HG03439 (cell line): ENCODE measurements at regions not wholly inside any gene's neighbourhood (a gene's known extent, or its start where the extent isn't known, plus 50 kb on each side); places are given as distances from the start of the nearest gene placed in this dataset.
"Not testable (repeated sequence)": the region's sequence is repeated elsewhere in the genome, so short reads cannot be mapped to it uniquely, and the experiment has no call there.

ENCODE experiments used
- ATAC-seq: cut with Tn5 transposase; IDR thresholded peaks from one replicate; pipeline ENCODE4 v1.9.1; 2021; ENCODE audit warnings: mild to moderate bottlenecking, moderate library complexity; ENCODE audit not compliant: unreplicated experiment

DNA sequence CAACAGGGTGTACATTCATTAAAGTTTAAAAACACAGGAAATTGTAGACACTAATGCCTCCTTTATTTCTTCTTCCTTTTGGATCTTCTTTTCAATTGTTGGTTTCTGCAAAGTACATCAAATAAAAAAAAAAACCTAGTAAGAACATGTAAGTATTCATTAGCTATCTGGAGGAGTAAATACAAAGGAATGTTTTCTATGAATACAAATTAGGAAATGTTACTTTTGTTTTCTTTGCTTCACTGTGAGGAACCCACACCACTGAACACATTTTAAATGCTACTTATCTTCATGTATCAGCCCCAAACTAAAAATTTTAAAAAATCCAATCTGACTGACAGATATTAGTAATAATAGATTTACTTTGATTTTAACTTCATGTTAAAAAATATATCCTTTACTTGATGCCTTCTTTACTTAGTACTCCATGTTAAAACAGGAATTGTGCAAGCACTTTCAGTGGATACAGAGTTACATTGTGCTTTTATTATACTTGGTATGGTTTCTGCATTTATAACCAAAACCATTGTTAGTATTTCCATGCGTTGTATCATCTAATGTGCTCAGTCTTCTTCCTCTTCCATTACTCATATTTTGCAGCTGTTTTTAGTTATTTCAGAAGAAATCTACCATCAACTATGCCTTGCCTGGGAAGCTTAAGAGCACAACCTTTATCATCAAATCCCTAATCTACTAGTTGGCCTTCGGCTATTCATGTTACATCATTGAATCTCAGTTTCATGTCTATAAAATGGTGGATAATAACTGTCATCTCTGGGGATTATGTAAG is 236.9 kb upstream of the DPYD start:
- ATAC-seq = no peak

DNA sequence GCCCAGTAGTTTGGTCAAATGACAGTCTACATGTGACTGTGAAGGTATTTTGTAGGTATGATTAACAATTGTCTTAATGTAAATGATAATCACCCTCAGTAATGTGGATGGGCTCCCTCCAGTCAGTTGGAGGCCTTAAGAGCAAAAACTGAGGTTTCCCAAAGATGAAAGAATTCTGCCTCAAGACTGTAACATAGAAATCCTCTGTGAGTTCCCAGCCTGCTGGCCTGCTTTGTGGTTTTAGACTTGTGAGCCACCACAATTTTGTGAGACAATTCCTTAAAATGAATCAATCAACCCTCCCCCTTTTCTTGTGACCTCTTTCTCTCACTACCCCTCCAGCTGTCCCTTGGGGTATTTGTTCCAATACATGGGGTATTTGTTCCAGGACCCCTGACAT is 226.4 kb upstream of the DPYD start:
- ATAC-seq = no peak

DNA sequence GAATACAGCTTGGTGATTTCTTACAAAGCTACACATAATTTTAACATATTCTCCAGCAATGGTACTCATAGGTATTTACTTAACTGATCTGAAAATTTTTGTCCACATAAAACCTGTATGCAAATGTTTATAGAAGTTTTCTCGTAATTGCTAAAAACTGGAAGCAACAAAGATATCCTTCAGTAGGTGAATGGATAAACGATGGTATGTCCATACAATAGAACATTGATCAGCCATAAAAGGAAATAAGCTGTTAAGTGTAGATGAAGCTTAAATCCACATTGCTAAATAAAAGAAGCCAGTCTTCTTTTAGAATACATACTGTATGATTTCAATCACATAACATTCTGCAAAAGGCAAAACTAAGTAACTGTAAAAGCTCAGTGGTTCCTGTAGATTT is 224.8 kb upstream of the DPYD start:
- ATAC-seq = no peak

GRCh38 chr1:98143403-98143802 is 222.6 kb upstream of the DPYD start:
- no peak for ATAC-seq

GRCh38 chr1:98133131-98133530 is 212.3 kb upstream of the DPYD start:
- ATAC-seq = no peak

- ATAC-seq = no peak
These were observed 209.6 kb upstream of the DPYD start for GRCh38 chr1:98130408-98130807.

DNA sequence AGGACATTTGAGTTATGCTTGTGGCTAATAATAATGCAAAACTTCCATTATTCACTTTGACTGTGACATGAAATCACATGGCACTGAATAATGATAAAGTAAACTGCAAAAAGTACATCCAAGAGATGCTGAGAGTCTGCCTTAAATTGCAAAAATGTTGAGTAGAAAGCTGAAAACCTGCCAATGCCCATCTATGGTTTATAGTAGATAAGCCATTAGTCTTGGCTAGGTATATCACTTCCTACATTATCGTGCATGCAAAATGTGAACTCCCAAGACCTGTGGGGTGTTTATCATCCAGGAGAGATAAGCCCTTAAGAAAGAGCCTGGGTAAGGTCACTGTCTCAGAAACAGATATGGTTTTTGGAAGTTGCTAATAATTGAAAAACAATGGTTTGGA is 208.7 kb upstream of the DPYD start:
- ATAC-seq = no peak

DNA sequence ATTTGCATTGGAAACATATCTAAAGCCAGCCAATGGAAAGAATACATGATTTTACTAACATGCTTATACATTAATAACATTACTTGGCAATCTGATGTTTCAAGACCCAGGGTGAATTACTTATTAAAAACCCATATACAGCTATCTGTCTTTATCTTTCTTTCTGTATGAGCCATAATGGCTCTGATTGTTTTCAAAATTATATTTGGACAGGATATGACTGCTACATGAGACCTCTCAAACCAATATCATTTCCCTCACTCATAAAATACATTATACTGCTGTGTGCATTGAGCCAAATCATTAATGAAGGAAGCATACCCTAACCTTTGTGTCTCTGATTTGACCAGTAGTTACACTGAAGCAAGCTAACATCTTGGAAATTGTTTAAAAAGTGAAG is 205.9 kb upstream of the DPYD start:
- no peak for ATAC-seq

DNA sequence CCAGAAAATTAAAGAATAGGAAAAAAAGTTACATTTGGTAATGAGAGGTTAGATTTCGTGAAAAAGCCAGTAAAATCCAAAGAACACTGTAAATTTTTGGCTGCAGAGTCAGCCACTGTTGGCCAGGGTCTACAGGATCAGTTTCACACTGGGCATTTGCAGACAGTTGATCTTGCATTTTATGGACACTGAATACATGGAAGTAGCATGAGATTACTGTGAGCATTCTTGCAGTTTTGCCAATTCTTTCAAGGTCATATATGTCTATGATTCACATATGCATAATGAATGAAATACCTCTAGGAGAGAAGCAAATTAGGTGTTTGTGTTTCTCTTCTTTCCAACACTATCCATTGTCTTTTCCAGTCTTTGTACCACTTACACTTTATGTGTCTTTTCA is 200.8 kb upstream of the DPYD start:
- no peak for ATAC-seq

- no peak for ATAC-seq
These were observed 199.0 kb upstream of the DPYD start for GRCh38 chr1:98119796-98120195.

GRCh38 chr1:98113811-98114210 is 193.0 kb upstream of the DPYD start:
- ATAC-seq = no peak

DNA sequence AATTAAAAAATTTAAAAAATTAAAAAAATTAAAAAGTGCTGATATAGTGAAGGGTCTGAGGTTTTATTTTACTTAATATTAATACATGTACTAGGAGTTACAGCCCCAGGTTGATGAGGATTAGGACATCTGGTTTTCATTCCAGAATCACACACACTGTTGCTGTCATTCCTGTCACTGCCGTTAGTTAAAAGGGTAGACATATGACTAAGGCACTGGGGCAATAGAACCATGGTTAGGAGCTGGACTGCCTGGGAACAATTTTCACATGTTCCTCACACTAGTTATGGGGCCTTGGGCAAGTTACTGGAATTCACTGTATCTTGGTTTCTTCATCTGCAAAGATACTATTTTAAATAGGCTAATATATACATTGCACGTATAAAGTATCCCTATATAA is 191.8 kb upstream of the DPYD start:
- ATAC-seq = no peak

DNA sequence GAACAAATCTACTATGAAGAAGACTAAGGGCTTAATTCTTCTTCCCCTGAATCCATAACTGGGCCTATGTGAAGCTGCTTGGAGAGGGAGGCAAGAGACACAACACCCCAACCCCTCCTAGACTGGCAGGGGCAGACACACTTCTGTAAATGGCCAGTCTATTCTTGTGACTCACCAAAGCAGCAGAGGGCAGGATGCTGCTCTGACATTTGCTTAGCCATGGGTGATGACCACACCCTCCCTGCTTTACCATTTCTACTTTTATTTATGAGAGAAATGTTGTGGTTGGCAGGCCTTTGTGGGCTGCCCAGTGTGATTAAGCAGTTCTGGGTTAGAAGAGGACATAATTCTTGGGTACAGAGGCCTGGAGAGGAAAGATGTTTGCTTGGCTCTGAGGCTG is 189.8 kb upstream of the DPYD start:
- ATAC-seq = no peak

- ATAC-seq = not testable (repeated sequence)
These were observed 187.5 kb upstream of the DPYD start for GRCh38 chr1:98108378-98108777.

- ATAC-seq = no peak
These were observed 186.4 kb upstream of the DPYD start for GRCh38 chr1:98107256-98107655.

DNA sequence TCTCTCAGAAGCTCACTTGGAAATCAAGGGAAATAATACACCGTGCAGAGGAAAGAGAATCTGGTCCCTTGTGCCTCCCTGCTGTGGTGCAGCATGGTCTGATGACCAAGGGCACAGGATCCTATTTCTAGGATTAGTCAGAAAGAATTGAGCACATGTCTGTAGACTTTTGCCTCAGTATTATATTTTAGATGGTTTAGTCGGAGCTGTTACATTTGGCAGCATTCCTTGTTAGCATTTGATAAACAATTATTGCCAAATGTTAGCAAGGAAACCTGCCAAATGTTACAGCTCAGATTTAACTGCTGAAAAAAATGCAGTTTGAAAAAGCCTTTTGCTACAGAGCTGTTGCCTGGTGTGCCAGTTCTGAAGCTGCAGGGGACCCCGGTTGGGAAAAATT is 183.5 kb upstream of the DPYD start:
- ATAC-seq = no peak

DNA sequence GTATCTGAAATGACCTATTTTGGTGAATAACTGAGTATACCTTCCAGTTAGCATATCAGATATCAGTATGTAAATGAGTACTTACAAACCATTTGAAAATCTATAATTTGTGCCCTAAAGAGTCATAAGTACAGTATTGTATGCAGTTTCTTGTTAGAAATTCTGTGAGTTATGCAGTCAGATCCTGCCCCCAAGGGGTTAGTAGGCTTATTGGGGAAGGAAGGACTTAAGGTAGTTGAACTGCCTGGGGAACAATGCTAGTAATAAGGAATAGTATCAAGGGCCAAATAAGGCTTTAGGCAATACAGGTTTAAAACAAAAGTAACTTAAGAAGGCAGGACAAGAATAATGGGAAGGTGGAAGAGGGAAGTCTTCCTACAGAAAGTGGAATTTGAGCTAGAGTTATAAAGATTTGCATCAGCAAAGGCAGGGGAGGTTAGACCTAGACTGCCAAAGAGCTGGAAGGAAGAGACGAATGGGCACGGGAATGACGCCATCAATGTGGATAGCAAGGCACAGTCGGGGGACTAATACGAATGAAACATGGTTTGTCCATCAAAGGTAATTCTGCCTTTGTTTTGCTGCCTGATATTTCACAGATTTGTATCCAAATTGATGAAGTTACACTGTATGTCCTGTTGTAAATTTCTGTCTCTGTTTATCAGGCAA is 182.9 kb upstream of the DPYD start:
- ATAC-seq = no peak

DNA sequence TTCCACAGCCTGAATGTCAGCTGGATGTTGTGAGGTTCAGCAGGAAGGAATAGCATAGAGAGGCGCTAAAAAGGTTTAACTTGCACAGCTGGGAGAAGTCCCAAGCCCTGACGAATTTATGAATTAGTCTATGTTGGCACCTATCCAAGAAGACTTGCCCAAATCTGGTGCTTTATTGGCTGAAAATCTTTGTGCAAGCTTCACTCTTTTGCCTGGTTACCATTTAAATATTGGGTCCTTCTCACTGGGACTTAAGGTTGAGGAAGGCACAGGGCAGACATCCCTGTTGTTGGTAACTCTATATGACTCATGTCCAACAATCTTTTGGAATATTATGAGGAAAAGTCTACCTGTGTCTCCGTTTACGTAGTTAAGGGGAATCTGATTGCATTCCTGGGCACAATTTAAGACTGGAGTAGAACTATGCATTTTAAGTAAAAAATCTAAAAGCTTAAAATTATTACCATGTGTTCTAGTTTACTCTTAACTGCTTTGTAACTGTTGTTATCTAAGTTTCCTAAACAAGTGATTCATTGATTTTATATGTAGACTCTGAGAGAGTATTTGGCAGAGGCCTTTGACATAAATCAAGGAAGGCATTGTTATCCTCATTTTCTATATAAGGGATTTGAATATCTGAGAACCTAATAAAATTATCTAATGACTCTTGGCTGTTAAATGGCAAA is 181.7 kb upstream of the DPYD start:
- ATAC-seq = no peak

GRCh38 chr1:98101364-98101763 is 180.5 kb upstream of the DPYD start:
- no peak for ATAC-seq

DNA sequence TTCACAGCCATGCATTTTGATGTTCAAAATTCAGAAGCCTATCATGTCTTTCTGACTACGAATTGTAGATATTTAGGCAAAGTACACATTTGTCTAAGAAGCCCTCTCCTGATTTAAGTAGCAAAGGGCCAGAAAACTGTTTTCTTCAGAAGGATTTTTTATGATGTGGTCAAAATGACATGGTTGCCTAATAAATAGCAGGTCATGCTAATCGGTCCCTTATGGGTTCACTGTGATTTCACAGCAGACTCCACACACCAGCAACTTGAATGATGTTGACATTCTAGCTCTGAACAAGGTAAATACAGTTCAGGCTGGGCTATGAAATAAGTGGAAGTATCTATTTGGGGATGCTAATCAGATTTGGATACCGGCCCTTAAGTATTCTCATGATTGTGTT is 178.7 kb upstream of the DPYD start:
- no peak for ATAC-seq

DNA sequence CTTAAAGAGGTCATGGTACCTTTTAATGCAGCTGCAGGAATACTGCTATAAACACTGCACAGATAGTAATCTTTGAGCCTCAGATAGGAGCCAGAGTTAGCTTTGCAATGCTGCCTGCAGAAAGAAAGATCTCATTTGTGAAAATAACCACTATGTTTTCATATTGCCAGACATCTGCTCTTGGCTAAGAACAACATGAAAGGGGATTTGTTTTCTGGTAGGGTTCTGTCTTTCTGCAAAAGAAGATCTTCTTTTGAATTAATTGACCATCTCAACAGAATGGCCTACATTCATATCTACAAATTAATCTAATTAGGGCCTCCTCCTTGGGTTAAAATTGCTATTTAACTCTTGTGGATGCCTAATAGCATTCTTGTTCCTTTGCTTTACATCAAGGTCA is 177.6 kb upstream of the DPYD start:
- ATAC-seq = no peak

DNA sequence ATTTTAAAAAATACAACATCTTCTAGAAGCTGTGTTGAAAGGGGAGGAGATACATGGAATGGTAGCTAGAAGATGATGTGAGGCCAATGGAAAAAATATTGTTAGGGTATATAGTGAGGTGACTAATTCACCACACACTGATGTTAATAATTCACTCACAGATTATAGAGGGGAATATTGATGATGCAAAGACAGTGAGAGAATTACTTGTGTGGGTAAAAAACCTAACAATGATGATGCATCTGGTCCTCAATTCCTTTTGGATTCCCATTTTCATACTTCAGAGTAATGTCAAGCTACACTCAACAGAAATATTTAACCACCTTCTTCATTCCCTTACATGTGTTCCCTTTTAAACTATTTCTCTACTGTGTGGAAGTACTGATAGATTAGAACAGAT is 169.5 kb upstream of the DPYD start:
- no peak for ATAC-seq
